ENCODE measurements at regions not wholly inside any gene's neighbourhood (a gene's known extent, or its start where the extent isn't known, plus 50 kb on each side); places are given as distances from the start of the nearest gene placed in this dataset.
"Not testable (repeated sequence)": the region's sequence is repeated elsewhere in the genome, so short reads cannot be mapped to it uniquely, and the experiment has no call there.

DNA sequence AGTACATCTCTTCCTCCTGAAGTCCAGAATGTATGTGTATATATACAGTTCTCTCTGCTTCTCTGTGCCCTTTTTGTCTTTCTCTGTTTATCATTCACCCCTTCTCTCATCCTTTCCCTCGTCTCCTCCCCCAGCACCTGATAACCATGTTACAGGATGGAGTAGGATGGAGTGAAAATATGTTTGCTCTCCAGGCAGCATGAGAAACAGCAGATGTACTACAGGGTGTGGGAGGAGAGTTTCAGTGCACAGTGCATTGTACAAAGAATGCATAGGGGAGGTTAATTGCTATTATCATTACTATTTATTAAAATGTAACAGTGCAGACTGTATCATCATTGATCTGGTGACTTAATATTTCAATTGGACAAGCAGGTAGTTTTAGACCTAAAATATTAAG, 104.5 kb downstream of the MFAP3L start:
- Histone ChIP-seq H3K27ac (ENCODE audit: control insufficient read depth, insufficient read depth, low read length) (no peak overlapping the region), H3K79me2 (ENCODE audit: control insufficient read depth, insufficient read depth, low read length) (no peaks in the 10 kb centered on the region), H3K4me2 (ENCODE audit: control insufficient read depth, extremely low read depth, insufficient read depth, low read depth, low read length) (no peak overlapping the region), H3K9me1 (ENCODE audit: control insufficient read depth, extremely low read depth, insufficient read depth, low read length) (no peaks in the 10 kb centered on the region), H3K36me3 (ENCODE audit: control insufficient read depth in 2 of 2, extremely low read depth in 1 of 2, insufficient read depth in 2 of 2, low read length in 2 of 2) (no peaks in the 10 kb centered on the region), H3K9ac (ENCODE audit: control insufficient read depth, extremely low read depth, insufficient read depth, low read length) (no peak overlapping the region), H4K20me1 (ENCODE audit: control insufficient read depth, extremely low read depth, insufficient read depth, low read length) (no peaks in the 10 kb centered on the region), H3K4me3 (ENCODE audit: control insufficient read depth in 2 of 3, extremely low read depth in 1 of 3, insufficient read depth in 2 of 3, low read depth in 1 of 3, low read length in 3 of 3) (no peak overlapping the region), H3K27me3 (ENCODE audit: control insufficient read depth, extremely low read depth, insufficient read depth, low read length) (no peaks in the 10 kb centered on the region), H2AFZ (ENCODE audit: control insufficient read depth, low read length) (no peak overlapping the region), H3K4me1 (ENCODE audit: control insufficient read depth, extremely low read depth, insufficient read depth, low read length) (no peaks in the 10 kb centered on the region), H3K9me3 (ENCODE audit: control insufficient read depth, low read depth, low read length) (peaks cover 1% of the 10 kb centered on the region)
- dilution Hi-C loops (cut with MboI; ENCODE audit: extremely low pct_ligation_motif_present, low sequenced_read_pairs): no loop called here
- FAIRE-seq: no peak
- no peak for DNase-seq (ENCODE audit: low read depth, low spot score)
- TF ChIP-seq EZH2 (IDR thresholded peaks at IDR 0.05; ENCODE audit: low read length) (no peak), CTCF (optimal IDR thresholded peaks at IDR 0.05 in 1 of 3, IDR thresholded peaks at IDR 0.05 in 1 of 3, conservative IDR thresholded peaks at IDR 0.05 in 1 of 3; ENCODE audit: extremely low read depth in 1 of 3, insufficient read depth in 2 of 3, low read length in 3 of 3) (no peak)

DNA sequence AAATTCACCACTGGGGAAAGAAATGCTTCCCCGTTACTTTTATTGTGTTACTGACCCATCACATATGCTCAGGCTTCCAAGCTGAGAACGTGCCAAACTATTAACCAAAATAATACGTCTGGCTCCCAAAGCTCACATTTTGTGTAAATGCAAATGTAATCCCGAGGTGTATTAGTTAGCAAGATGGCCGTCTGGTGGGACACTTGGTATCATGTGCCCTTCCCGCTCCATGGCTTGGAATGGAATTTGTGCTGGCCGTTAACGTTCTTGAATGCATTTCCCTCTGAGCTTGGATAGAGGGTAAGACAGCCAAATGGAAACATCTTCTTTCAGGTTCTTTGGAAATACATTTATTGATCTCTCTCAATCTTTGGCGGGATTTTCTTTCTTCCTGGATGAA, 105.0 kb downstream of the MFAP3L start:
- H4K20me1 ChIP-seq (ENCODE audit: control insufficient read depth, extremely low read depth, insufficient read depth, low read length): no peaks in the 10 kb centered on the region
- H3K27ac ChIP-seq (ENCODE audit: control insufficient read depth, insufficient read depth, low read length): no peak overlapping the region
- no peaks in the 10 kb centered on the region for H3K4me1 ChIP-seq (ENCODE audit: control insufficient read depth, extremely low read depth, insufficient read depth, low read length)
- no peaks in the 10 kb centered on the region for H3K79me2 ChIP-seq (ENCODE audit: control insufficient read depth, insufficient read depth, low read length)
- no peaks in the 10 kb centered on the region for H3K36me3 ChIP-seq (ENCODE audit: control insufficient read depth in 2 of 2, extremely low read depth in 1 of 2, insufficient read depth in 2 of 2, low read length in 2 of 2)
- no peak overlapping the region for H3K4me2 ChIP-seq (ENCODE audit: control insufficient read depth, extremely low read depth, insufficient read depth, low read depth, low read length)
- H3K4me3 ChIP-seq (ENCODE audit: control insufficient read depth in 2 of 3, extremely low read depth in 1 of 3, insufficient read depth in 2 of 3, low read depth in 1 of 3, low read length in 3 of 3): no peak overlapping the region
- no peak overlapping the region for H2AFZ ChIP-seq (ENCODE audit: control insufficient read depth, low read length)
- no peak overlapping the region for H3K9ac ChIP-seq (ENCODE audit: control insufficient read depth, extremely low read depth, insufficient read depth, low read length)
- FAIRE-seq (no peak), DNase-seq (ENCODE audit: low read depth, low spot score) (no peak)
- dilution Hi-C loops (cut with MboI; ENCODE audit: extremely low pct_ligation_motif_present, low sequenced_read_pairs): no loop called here
- no peaks in the 10 kb centered on the region for H3K9me1 ChIP-seq (ENCODE audit: control insufficient read depth, extremely low read depth, insufficient read depth, low read length)
- H3K27me3 ChIP-seq (ENCODE audit: control insufficient read depth, extremely low read depth, insufficient read depth, low read length): no peaks in the 10 kb centered on the region
- H3K9me3 ChIP-seq (ENCODE audit: control insufficient read depth, low read depth, low read length): peaks cover 1% of the 10 kb centered on the region
- TF ChIP-seq CTCF (optimal IDR thresholded peaks at IDR 0.05 in 1 of 3, IDR thresholded peaks at IDR 0.05 in 1 of 3, conservative IDR thresholded peaks at IDR 0.05 in 1 of 3; ENCODE audit: extremely low read depth in 1 of 3, insufficient read depth in 2 of 3, low read length in 3 of 3) (no peak), EZH2 (IDR thresholded peaks at IDR 0.05; ENCODE audit: low read length) (no peak)

- H3K36me3 ChIP-seq (ENCODE audit: control insufficient read depth in 2 of 2, extremely low read depth in 1 of 2, insufficient read depth in 2 of 2, low read length in 2 of 2); H3K4me1 ChIP-seq (ENCODE audit: control insufficient read depth, extremely low read depth, insufficient read depth, low read length); H3K27ac ChIP-seq (ENCODE audit: control insufficient read depth, insufficient read depth, low read length); H3K27me3 ChIP-seq (ENCODE audit: control insufficient read depth, extremely low read depth, insufficient read depth, low read length); H2AFZ ChIP-seq (ENCODE audit: control insufficient read depth, low read length); H4K20me1 ChIP-seq (ENCODE audit: control insufficient read depth, extremely low read depth, insufficient read depth, low read length); H3K4me3 ChIP-seq (ENCODE audit: control insufficient read depth in 2 of 3, extremely low read depth in 1 of 3, insufficient read depth in 2 of 3, low read depth in 1 of 3, low read length in 3 of 3); FAIRE-seq; DNase-seq (ENCODE audit: low read depth, low spot score); H3K9ac ChIP-seq (ENCODE audit: control insufficient read depth, extremely low read depth, insufficient read depth, low read length); H3K4me2 ChIP-seq (ENCODE audit: control insufficient read depth, extremely low read depth, insufficient read depth, low read depth, low read length); dilution Hi-C loops (cut with MboI; ENCODE audit: extremely low pct_ligation_motif_present, low sequenced_read_pairs); H3K9me3 ChIP-seq (ENCODE audit: control insufficient read depth, low read depth, low read length); H3K9me1 ChIP-seq (ENCODE audit: control insufficient read depth, extremely low read depth, insufficient read depth, low read length); H3K79me2 ChIP-seq (ENCODE audit: control insufficient read depth, insufficient read depth, low read length): not testable (repeated sequence)
These were observed 106.7 kb downstream of the MFAP3L start for GRCh38 chr4:169919194-169920124.

Measured in keratinocyte (primary cell).